GM21529 (cell line): ENCODE measurements at regions not wholly inside any gene's neighbourhood (a gene's known extent, or its start where the extent isn't known, plus 50 kb on each side); places are given as distances from the start of the nearest gene placed in this dataset.
"Not testable (repeated sequence)": the region's sequence is repeated elsewhere in the genome, so short reads cannot be mapped to it uniquely, and the experiment has no call there.

Experiments
- ATAC-seq: cut with Tn5 transposase; IDR thresholded peaks from one replicate; pipeline ENCODE4 v1.9.1; 2021; ENCODE audit not compliant: unreplicated experiment

DNA sequence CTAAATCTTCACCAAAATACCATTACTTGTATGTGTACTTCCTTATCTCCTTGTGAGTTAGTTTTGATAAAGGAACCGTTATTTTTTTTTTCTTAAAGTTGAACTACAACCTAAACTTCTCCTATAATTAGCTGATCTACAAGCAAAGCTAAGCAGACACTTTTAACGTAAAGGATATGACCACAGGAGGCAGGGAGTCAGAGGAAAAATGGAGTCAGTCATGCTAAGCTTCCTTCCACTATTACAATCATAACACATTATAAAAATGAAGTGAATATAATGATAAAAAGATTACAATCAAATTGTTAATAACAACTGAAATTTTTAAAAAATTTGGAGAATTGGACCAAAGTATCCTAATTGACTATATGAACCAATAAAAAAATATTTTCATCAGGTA, 892.6 kb downstream of the KCNT2 start:
- no peak for ATAC-seq

DNA sequence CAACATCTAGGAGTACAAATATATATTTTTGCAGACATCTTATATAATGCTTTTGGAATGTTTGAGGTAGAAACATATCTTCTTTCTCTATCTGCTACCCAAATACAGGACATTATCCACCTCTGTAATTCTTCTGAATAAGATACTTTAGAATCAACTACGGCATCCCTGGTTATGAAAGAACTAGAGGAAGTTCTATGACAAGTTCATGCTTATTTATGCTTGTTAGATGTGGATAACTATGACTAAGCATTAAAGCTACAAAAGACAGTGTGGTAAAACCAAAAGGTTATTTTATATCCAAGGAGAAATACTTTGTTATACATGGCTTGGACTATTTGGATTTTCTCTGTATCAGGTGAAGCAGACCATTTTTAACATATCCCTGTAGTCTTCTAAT, 894.0 kb downstream of the KCNT2 start:
- no peak for ATAC-seq

DNA sequence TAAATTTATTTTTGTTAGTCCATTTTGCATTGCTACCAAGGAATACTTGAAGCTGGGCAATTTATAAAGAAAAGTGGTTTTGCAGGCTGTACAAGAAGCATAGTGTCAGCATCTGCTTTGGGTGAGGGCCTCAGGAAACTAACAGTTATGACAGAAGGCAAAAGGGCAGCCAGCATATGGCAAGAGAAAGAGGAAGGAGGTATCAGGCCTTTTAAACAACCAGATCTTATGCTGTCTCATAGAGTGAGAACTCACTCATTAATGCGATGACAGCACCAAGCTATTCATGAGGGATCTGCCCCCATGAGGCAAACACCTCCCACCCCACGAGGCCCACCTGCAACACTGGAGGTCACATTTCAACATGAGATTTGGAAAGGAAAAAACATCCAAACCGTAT, 898.4 kb downstream of the KCNT2 start:
- no peak for ATAC-seq

DNA sequence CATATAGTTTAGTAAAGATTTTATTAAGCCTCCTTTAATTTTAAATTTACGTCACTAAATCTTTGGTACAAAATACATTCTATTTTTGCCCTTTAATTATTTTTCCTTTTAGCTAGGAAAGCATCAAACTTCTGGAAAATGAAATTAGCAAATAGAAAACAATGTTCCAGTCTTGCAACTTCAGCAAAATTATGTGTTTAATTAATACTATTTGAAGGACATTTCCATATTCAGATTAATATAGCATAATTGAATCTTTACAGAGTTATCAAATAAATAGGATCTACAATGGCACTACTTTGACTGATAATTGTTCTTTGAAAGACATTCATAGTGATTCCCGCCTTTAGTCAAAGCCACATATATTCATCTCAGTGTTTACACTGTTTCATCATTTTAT, 904.2 kb downstream of the KCNT2 start:
- no peak for ATAC-seq

DNA sequence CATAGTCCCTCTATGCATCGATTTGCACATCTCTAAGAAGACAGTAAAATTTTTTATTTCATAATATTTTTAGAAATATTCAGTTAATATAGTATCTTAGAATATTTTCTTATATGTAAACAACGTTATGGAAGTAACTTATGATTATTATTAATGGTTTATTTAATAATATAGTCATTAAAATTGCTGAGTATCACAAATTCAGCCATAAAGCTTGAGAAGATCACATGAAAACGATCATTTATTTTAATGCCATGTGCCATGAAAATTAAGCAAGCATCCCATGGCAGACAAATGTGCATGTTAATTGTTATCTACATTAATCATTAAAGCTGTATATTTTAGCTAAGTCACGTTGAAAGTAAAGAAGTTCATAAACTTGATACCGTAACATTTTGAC, 907.1 kb downstream of the KCNT2 start:
- no peak for ATAC-seq

DNA sequence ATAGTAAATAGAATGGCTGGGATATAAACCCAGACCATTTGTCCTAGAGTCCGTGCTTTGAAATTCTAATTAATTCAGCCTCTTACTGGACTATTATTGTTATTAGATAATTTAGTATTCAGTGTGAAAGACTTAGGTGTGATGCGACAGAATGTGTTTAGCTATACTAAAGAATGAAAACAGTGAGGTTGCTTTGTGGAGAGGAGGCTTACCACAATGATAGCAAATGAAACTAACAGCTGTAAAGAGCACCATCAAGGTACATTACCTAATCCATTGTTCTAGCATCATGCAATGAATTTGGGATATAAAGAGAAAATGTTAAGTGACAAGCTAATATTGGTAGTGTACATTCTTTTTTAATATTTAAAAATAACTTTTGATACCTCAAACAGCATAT, 911.1 kb downstream of the KCNT2 start:
- peak; percentile 87 for ATAC-seq

DNA sequence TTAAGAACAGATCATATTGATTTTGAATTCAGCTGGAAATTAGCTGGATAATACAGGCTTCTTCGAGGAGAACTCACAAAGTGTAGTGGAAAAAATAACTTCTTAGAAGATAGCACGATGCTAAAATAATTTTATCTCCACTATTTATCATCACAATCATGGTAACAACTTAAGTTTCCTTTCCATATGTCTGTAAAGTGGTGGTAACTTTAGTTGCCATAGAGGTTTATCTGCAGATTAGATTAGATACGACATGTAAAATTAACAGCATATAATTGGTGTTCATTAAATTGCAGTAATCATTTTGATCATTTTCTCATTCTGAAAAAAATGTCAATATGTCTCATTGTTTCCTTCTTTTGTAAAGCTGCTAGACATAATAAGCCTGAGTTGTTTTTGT, 921.5 kb downstream of the KCNT2 start:
- no peak for ATAC-seq

DNA sequence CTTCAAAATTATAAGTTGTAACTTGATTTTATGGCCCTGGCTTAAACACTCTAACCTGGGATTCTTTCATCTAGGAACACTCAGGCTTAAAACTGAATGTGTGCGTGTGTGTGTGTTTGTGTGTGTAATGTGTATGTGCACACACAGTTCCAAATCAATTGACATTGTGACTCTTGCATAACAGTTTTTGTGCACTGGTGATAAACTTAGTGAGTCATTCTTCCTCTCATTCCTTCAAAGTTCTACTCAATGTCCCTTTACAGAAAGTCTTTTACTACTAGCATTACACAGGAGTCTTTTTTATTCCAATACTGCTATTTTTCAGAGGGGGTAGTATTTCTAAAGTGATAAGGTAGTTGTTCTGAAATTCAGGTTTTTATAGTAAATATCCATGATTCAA, 943.6 kb downstream of the KCNT2 start:
- no peak for ATAC-seq

DNA sequence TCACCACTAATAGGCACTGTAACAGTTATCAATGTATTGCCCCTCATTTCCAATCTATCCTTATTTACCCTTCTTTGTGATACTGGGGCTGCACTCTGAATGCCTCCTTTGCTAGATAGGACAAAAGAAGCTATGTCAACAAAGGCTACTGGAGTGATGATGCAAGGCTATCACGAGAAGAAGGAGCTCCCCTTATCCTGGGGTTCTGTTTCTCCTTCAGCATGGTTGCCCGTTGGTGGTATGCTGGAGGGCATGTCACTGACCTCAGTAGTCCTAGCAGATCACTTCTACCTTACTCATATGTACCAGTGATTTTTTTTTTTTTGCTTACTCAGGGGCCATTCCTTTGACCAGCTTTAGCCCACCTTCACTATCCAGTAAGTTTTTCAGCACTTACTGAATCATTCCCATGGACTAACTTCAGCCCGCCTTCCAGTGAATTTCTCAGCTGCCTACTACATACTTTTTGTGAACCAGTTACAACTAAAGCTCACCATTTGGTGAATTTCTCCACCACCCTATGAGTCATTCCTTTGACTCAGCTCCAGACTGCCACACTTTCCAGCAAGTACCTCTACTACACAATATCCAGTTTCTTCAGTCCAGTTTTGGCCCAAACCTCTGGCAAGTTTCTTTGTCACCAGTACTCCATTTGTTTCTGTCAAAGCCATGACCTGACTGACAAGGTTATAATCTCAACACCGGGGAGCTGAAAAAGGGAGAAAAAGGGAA, 944.5 kb downstream of the KCNT2 start:
- no peak for ATAC-seq

DNA sequence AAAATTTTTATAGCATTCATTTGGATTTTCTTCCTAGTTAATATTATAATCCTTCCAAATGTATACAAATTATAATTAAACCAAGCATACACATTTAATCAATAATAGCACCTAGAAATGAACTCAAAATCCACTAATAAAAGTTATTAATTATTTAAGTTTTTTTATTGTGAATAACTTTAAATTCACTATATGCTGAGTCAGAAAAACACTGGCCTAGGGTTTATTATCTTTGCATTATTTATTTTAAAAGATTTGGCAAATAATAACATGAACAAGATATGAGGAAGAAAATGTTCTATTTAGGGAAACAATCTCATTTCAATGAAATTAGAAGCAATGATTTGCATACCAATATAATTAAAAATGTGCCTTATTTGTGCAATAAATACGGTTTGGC, 951.5 kb downstream of the KCNT2 start:
- no peak for ATAC-seq

DNA sequence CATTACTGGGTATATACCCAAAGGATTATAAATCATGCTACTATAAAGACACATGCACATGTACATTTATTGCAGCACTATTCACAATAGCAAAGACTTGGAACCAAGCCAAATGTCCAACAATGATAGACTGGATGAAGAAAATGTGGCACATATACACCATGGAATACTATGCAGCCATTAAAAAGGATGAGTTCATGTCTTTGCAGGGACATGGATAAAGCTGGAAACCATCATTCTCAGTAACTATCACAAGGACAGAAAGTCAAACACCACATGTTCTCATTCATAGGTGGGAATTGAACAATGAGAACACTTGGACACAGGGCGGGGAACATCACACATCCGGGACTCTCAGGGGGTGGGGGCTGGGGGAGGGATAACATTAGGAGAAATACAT, 959.4 kb downstream of the KCNT2 start:
- ATAC-seq: not testable (repeated sequence)

DNA sequence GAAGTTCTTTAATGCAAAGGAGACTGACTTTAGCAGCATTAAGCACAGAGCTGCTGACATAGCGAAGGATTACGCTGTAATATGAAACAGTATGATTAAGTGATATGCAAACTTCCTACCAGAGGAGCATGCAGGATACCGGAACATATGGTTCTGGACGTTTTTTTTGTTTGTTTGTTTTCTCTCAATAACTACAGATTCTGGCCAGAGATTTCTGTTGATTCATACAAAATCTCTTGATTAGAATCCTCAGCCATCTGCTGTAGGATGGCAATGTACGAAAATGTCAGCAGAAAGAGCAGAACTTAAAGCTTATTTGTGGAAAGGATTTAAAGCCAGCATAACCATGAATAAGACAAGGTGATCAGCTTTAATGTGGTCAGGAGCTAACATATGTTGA, 970.7 kb downstream of the KCNT2 start:
- ATAC-seq: no peak

DNA sequence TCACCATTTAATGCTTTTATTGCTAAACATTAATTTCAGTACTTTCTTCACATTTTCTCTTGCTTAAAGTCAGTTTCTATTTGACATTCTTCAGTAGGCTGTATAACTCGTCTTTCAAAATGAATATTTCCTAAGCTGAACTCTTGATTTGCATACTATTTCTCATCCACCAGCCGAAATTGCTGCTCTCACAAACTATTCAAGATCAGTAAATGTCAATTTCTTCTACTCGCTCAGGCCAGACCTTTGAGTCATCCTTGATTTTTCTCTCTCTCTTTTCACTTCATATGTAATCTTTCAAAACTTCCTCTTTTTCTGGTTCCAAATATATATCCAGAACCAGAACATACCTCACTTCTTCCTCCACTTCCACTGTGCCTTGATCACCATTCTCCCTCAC, 990.0 kb downstream of the KCNT2 start:
- no peak for ATAC-seq

DNA sequence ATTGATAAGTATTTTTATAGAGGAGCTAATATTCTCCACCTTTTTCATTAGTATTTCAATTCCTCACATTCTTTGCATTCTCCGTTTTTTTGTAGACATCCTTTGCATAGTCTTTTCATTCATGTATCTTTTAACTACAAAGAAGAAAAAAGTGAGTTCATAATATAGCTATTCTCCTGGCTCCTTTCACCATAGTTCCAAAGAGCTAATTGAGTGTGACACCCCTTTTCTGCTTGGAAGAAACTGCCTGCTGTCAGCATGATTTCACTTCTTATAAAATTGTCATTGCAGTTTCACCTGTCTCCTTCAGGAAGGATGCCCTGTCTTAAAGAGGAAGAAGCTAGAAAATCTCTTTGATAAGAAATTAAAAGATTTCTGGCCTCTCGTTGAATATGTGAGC, 991.1 kb downstream of the KCNT2 start:
- no peak for ATAC-seq

DNA sequence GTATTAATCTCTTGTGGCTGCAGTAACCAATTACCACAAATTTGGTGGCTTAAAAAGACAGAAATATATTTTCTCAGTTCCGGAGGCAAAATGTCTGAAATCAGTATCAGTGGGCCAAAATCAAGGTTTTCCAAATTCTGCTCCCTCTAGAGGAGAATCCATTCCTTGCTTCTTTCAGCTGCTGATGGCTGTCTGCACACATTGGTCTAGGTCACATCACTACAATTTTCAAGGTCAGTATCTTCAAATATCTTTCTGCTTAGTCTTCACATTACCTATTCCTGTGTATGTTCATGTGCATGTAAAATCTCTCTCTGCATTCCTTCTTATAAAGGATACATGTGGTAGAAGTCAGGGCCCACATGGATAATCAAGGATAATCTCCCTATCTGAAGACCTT, 999.4 kb downstream of the KCNT2 start:
- no peak for ATAC-seq

DNA sequence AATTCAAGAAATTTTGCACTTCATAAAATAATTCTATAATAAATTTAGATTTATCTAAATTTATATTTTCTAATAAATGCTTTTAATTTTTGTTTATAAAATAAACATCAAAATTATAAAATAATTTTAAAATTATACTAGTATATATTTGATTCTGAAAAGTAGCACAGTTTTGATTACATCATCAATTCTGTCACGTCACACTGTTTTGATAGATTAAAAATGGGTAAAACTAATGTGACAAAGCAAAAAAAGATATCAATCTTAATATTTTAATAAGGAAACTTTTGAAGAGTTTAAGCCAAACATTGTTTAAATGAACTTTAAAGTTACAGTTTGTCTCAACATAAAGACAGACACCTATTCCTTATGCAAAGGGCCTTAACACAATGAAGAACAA, 1001.8 kb downstream of the KCNT2 start:
- ATAC-seq: no peak

DNA sequence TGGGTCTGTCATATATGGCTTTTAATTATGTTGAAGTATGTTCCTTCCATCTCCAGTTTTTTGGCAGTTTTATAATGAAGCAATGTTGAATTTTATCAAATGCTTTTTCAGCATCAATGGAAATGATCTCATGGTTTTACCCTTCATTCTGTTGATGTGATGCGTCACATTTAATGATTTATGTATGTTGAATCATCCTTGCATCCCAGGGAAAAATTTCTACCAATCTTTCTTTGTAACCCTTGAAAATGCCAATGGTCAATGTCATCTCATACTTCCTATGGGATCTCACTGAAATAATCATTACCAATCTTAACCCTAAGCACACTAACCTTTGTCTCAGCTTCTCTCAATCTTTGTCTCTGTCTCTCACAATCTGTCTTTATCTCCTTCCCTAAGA, 1004.0 kb downstream of the KCNT2 start:
- no peak for ATAC-seq

DNA sequence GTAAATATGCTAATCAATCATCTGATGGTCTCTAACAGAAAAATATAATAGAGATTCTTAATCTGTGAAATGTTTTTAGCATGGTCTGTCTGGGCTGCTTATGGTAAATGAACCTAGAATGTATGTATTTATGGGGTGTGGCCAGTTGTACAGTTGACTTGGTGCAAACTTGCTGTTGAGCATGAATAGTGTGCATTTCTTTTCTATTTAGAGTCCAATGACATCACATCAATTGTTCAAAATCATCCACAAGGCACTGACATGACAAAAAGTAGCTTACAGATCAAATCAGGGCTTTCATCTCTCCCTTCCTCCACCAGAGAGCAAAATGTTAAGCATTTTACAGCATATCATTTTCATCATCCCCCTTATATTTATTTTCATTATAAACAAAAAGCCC, 1010.3 kb downstream of the KCNT2 start:
- no peak for ATAC-seq

DNA sequence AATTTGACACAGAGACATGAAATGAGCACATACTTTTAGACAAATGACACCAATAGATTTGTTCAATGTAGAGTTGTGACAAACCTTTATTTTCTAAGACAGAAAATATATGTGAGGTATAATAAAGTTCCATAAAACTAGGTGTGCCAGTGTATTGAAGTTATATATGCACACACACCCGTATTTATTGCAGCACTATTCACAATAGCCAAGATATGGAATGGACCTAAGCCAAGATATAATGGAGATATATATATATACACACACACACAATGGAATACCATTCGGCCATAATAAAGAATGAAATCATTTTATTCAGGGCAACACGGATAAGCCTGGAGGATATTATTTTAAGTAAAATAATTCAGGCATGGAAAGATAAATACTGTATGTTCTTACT, 1013.5 kb downstream of the KCNT2 start:
- no peak for ATAC-seq

DNA sequence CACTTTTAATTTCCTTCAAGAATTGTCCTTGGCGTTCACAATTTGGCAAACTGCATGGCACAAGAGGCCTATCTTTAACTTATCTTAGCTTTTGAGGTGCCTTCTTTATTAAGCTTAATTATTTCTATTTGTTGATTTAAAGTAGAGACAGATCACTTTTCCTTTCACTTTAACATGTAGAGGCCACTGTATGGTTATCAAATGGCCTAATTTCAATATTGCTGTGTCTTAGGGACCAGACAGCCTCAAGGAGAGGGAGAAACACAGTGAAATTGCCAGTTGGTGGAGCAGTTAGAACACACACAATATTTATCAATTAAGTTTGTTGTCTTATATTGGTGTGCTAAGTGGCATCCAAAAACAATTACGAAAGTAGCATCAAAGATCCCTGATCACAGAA, 1013.9 kb downstream of the KCNT2 start:
- no peak for ATAC-seq

DNA sequence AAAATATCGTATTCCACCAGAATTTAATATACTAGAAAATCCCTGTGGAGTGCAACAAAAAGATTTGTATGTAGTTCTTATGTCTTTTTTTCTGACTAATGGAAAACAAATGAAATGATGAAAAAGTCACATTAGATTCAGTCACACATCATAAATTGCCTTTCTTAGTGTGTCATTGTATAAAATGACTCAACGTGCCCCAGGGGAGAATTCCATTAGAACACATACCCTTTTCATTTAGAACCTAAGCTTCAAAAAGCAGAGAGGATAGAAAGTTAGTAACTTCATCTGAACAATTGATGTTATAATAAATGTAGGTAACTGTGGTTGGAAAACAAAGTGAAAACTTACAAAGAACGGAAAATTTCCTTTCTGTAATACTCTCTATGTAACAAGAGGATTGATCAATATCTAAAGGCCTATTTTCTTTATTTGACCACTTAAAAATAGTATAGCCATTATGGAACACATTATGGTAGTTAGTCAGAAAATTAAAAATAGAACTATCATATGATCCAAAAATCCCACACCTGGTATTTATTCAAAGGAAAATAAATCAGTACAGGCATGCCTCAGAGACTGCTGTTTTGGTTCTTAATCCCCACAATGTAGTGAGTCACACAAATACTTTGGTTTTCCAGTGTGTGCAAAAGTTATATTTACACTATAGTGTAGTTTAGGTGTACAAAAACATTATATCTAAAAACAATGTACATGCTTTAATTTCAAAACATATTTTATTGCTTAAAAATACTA, 1016.1 kb downstream of the KCNT2 start:
- no peak for ATAC-seq

DNA sequence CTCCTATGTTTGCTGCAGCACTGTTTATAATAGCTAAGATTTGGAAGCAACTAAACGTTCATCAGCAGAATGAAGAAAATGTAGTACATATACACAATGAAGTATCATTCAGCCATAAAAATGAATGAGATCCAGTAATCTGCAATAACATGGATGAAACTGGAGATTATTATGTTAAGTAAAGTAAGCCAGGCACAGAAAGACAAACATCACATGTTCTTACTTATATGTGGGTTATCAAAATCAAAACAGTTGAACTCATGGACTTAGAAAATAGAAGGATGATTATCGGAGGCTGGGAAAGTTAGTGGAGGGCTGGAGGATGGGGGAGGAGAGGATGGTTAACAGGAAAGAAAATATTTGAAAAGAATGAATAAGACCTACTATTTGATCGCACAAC, 1017.6 kb downstream of the KCNT2 start:
- ATAC-seq: no peak
